K562 (cell line): ENCODE measurements at regions not wholly inside any gene's neighbourhood (a gene's known extent, or its start where the extent isn't known, plus 50 kb on each side); places are given as distances from the start of the nearest gene placed in this dataset.

ENCODE experiments used
- CBX8 ChIP-seq: fragments of 200-600 bp; sonication (generic); IDR thresholded peaks from 2 replicates; pipeline ENCODE4 v1.6.1; 2012; ENCODE audit warnings: borderline replicate concordance, mixed run types, low read depth, mild to moderate bottlenecking, moderate library complexity, mixed read lengths, low read length, control low read depth, inconsistent platforms; ENCODE audit not compliant: poor library complexity, severe bottlenecking; ENCODE audit errors: extremely low read depth
- CEBPB ChIP-seq: fragments of 450-650 bp; IDR thresholded peaks from 2 replicates; pipeline ENCODE4 v1.6.1; 2016; ENCODE audit warnings: missing genetic modification characterization, missing compliant biosample characterization
- CTCF ChIP-seq, 3 experiments: IDR thresholded peaks in 2 of 3; conservative IDR thresholded peaks in 1 of 3; 2 replicates each; pipeline ENCODE4 v1.5.1; 2011 to 2012; ENCODE audit warnings: low read length in 3 of 3, mild to moderate bottlenecking in 3 of 3, control low read depth in 2 of 3, improper control_type of control experiment in 1 of 3, inconsistent platforms in 1 of 3, low read depth in 1 of 3, mixed read lengths in 1 of 3, moderate library complexity in 1 of 3; ENCODE audit not compliant: insufficient read depth in 2 of 3
- EZH2 ChIP-seq: IDR thresholded peaks from 2 replicates; pipeline ENCODE4 v1.6.1; 2012; ENCODE audit warnings: low read depth, mild to moderate bottlenecking, inconsistent platforms, low read length, borderline replicate concordance
- FOXM1 ChIP-seq, 2 experiments: fragments of 450-650 bp in 1 of 2; sonication (generic) in 1 of 2; formaldehyde crosslinking in 1 of 2; IDR thresholded peaks; 2 replicates each; pipeline versions ENCODE4 v1.6.1 to v1.9.0; 2017 to 2022; ENCODE audit warnings: low read depth in 2 of 2, mild to moderate bottlenecking in 2 of 2, missing genetic modification reagents in 1 of 2, moderate library complexity in 1 of 2

GRCh38 chr11:112670806-112671570 lies 290.2 kb upstream of the NCAM1 start:
- no peak for TF ChIP-seq EZH2
- TF ChIP-seq CBX8, result no peak
- no peak for TF ChIP-seq CTCF (IDR thresholded peaks at IDR 0.05 in 2 of 3, conservative IDR thresholded peaks at IDR 0.05 in 1 of 3; ENCODE audit: insufficient read depth in 2 of 3, low read depth in 1 of 3, low read length in 3 of 3)
- TF ChIP-seq CEBPB, result no peak
- no peak for TF ChIP-seq FOXM1 (IDR thresholded peaks at IDR 0.05; ENCODE audit: low read depth)
- TF ChIP-seq FOXM1 (CRISPR knock-in tag; IDR thresholded peaks at IDR 0.05; ENCODE audit: low read depth), result no peak
